GM21423 (cell line): ENCODE measurements at regions not wholly inside any gene's neighbourhood (a gene's known extent, or its start where the extent isn't known, plus 50 kb on each side); places are given as distances from the start of the nearest gene placed in this dataset.

Experiments
- ATAC-seq: cut with Tn5 transposase; IDR thresholded peaks from one replicate; pipeline ENCODE4 v1.9.1; 2021; ENCODE audit warnings: mild to moderate bottlenecking, moderate library complexity; ENCODE audit not compliant: unreplicated experiment

DNA sequence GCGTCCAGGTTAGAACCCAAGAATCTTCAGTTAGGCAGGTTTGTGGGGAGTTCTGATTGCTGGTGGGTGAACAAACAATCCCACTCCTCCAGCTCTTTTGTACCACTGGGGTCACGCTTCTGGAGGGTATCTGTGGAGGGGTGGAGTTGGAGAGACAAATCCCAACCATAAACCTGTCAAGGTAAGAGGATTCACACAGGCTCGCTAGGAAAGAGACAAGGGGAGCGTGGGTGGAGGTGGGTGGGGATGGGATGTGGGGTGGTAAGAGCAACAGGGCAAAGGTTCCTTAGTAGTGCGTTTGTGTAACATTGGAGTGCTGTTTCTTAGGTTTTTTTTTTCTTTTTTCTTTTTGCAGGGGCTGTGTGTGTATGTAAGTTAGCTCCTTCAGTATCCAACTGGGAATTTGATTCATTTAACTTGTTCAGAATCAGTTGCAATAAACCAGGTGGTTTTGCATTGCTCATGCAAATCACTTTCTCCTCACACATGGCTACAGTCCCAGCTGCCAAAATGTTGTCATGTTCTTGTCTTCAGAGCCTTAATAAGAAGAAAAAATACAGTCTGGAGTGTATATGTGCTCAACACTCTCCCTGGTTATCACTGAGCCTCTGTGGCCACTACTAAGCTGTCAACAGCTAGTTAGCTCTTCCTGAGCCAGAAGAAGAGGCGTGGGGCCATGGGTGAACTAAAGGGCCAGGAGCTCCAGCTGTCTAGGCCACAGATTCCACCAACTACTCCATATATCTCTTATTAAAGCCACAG, 164.0 kb upstream of the RAD23B start:
- no peak for ATAC-seq

DNA sequence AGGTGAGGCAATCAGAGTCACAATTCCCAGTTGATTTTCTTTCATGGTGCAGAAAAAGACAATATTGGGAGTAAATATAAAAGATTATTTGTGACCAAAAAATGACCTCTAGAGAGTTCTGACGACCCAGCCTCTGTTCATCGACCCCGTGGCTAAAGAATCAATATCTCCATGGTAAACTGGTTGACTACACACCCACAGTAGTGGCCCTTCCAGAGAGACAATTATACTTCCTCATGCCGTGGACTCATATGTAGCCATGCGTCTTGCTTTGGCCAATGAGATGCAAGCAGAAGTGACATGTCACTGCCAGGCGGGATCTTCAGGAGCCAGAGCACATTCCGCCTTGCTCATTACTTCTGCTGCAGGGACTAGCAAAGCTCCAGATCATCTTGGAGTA, 163.3 kb upstream of the RAD23B start:
- ATAC-seq = no peak

DNA sequence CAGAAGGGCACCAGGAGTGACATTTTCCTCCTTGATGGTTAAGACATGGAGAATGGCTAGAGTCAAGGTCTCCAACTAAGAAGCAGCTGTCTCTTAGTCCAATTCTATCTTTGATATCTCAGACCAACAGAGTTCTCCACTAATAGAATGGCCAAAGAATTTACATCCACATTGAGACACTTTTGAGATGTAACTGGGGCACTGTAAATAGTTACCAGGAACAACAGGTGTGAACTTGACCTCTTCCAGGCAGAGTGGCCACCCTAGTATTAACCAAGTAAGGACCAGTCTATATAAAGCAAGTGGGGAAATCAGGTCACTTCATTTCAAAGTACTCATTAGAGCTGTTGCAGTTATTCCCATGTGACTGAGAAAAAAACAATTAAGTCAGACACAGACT, 159.7 kb upstream of the RAD23B start:
- no peak for ATAC-seq

DNA sequence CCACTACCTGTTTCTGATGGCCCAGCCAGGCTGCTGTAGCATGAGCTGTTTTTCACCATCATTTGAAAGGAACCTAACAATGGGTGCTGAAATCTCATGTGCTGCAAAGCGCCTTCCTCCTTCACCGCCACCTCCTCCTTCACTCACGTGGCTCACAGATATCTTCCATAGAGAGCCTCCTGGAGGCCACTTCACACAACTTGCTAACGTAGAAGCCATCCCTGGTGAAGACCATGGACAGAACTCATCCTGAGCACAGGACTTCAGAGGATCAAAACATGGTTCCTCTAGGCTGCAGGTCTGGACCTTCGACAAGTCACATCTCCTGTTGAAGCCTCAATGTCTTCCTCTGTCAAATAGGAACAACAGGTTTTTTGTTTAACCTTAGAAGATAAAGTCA, 155.5 kb upstream of the RAD23B start:
- ATAC-seq = no peak

- ATAC-seq = no peak
Measured at GRCh38 chr9:107131108-107131799, 151.8 kb upstream of the RAD23B start.

- ATAC-seq = no peak
Measured at GRCh38 chr9:107136296-107136695, 146.8 kb upstream of the RAD23B start.

DNA sequence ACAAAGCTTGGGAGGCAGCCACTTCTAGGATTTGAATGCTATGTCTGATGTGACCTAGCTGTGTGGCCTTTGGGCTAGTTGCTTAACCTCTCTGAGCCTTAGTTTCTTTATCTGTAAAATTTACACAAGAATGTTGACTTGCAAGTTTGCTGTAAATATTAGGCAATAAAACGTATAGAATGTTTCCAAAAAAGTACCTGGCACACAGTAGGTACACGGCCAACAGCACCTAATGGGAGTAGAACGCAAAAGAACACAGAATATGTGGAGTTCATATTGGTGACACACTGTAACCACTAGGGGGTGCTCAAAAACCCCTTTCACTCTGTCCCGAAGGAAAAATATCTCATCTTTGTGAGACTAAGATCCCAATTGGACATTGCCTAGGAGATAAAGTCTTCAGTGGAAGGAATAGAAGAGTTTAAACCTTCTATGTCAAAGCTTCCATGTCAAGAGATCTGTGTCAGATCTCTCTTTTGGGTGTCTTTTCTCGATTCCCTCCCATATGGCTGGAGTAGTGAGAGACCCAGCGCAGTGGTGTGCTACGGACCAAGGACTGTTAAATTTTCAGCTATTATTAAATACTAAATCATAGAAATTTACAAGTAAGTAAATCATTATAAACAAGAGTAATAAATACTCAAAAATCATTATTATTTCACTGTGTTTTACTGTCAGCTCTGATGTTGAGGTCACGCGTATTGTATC, 145.4 kb upstream of the RAD23B start:
- ATAC-seq = no peak

- no peak for ATAC-seq
Measured at GRCh38 chr9:107138261-107138992, 144.7 kb upstream of the RAD23B start.

DNA sequence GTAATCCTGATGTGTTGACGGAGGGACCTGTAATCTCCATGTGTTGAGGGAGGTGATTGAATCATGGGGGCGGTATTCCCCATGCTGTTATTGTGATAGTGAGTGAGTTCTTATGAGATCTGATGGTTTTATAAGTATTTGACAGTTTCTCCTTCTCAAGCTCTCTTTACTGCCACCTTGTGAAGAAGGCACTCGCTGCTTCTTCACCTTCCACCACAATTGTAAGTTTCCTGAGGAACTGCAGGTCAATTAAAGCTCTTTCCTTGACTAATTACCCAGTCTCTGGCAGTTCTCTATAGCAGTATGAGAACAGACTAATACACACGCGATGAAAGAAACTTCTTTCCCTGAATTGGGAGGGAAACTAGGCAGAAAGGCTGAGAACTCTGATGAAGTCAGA, 141.1 kb upstream of the RAD23B start:
- no peak for ATAC-seq

- ATAC-seq = no peak
Measured at GRCh38 chr9:107142430-107142829, 140.6 kb upstream of the RAD23B start.

GRCh38 chr9:107142896-107143603, 140.0 kb upstream of the RAD23B start:
- no peak for ATAC-seq

- ATAC-seq = no peak
Measured at GRCh38 chr9:107144475-107144874, 138.6 kb upstream of the RAD23B start.

DNA sequence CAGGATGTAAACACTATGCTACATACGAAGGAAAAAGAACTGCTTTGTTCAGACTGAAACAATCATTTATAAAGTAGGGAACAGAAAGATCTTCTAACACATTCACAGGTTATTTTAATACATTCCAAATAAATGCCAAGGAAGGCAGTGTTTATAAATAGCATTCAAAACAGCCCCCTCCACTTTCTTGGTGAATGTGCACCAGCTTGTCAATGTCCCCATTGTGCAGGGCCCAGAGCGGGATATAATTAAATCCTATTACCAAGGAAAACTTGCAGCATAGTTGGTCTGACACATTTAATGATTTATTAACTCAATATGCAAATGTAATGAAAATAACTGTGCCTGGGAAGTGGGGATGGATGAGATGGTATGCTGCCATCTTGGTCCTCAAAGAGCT, 135.9 kb upstream of the RAD23B start:
- ATAC-seq = no peak

GRCh38 chr9:107148216-107148615, 134.9 kb upstream of the RAD23B start:
- ATAC-seq = no peak

DNA sequence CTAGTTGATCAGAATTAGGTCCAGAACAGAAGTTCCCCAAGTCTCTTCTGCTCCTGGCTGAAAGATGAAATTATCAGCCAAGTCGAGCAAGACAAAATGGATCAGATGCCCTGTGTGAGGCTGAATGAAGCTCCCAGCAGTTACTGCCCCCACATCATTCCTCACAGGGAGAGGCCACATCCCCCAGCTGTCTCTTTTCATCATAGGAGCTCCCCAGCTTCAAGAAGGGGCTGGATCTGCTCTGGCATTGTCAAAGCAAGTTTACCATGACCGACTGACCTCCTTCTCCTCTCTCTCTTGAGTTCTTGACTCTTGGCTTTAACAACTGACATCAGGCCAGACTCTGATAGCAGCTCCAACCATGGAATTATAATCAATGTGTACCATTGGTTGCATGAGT, 133.3 kb upstream of the RAD23B start:
- no peak for ATAC-seq

GRCh38 chr9:107153336-107153735, 129.7 kb upstream of the RAD23B start:
- no peak for ATAC-seq

GRCh38 chr9:107154291-107154690, 128.8 kb upstream of the RAD23B start:
- ATAC-seq = no peak

- ATAC-seq = no peak
Measured at GRCh38 chr9:107154766-107155165, 128.3 kb upstream of the RAD23B start.

GRCh38 chr9:107155244-107155817, 127.7 kb upstream of the RAD23B start:
- ATAC-seq = no peak

- ATAC-seq = no peak
Measured at GRCh38 chr9:107158321-107158720, 124.8 kb upstream of the RAD23B start.
